ENCODE measurements at regions not wholly inside any gene's neighbourhood (a gene's known extent, or its start where the extent isn't known, plus 50 kb on each side); places are given as distances from the start of the nearest gene placed in this dataset.
A peak's percentile ranks its signal among the peaks of the same experiment; 100 is the strongest.

DNA sequence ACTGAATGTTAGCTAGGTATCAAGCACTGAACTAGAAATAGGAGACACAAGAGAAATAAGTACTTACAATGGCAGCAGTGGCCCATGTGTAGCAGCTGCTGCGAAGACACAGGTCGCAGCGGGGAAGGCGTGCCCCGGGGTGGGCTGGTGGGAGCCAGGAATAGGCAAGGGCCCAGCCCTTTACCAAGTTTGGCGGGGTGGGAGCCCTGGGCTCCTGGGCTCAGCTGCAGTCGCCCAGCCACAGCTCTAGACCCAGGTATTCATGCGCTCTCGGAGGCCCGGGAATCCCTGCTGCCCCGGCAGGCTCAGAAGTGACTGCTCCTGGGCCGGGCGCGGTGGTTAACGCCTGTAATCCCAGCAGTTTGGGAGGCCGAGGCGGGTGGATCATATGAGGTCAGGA, 1287.3 kb downstream of the CNTNAP5 start:
- intact Hi-C loops (cut with DNase I; ENCODE audit: low total_unique reads): no loop called here
- DNase-seq: peak; percentile 58
- H3K36me3 ChIP-seq: no peaks in the 10 kb centered on the region
- WGBS, 5 donors: 88 to 93% (median 91%) methylated on average over 9 to 17 of the region's 17 CpGs
- H3K27me3 ChIP-seq (replicated peaks in 1 of 7): no peaks in the 10 kb centered on the region
- no peaks in the 10 kb centered on the region for H3K4me1 ChIP-seq
- no peak overlapping the region for H3K27ac ChIP-seq
- peaks cover 0 to 16% (median 2%) of the 10 kb centered on the region in 8 donors for H3K9me3 ChIP-seq
- no peak overlapping the region for H3K4me3 ChIP-seq
- TF ChIP-seq POLR2AphosphoS5 (IDR thresholded peaks at IDR 0.05) (no peak), POLR2A (IDR thresholded peaks at IDR 0.05) (no peak)
- TF ChIP-seq, protein P1, sequence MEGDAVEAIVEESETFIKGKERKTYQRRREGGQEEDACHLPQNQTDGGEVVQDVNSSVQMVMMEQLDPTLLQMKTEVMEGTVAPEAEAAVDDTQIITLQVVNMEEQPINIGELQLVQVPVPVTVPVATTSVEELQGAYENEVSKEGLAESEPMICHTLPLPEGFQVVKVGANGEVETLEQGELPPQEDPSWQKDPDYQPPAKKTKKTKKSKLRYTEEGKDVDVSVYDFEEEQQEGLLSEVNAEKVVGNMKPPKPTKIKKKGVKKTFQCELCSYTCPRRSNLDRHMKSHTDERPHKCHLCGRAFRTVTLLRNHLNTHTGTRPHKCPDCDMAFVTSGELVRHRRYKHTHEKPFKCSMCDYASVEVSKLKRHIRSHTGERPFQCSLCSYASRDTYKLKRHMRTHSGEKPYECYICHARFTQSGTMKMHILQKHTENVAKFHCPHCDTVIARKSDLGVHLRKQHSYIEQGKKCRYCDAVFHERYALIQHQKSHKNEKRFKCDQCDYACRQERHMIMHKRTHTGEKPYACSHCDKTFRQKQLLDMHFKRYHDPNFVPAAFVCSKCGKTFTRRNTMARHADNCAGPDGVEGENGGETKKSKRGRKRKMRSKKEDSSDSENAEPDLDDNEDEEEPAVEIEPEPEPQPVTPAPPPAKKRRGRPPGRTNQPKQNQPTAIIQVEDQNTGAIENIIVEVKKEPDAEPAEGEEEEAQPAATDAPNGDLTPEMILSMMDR (IDR thresholded peaks at IDR 0.05 in 8 of 11, conservative IDR thresholded peaks at IDR 0.05 in 3 of 11): no peak

DNA sequence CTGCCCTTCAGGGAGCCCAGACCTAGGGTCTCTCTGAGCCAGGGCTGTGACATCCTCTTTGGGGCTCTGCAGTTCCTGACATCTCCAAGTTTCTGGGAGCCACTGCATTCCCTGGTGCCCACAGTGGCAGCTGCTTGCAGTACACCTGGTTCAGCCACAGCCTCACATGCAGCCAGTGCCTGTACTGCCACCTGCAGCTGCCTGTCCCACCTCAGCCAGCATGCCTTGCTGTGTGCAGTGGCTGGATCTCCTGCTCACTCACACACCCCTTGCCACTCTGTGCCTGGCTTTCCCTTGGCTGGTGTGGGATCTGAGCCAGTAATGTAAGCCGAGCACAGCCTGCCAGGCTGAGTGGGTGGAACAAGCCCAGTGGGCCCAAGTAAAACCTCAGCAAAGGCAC, 1288.7 kb downstream of the CNTNAP5 start:
- H3K4me3 ChIP-seq: no peak overlapping the region
- H3K27me3 ChIP-seq (replicated peaks in 1 of 7): no peaks in the 10 kb centered on the region
- no peaks in the 10 kb centered on the region for H3K36me3 ChIP-seq
- WGBS, 5 donors: 78 to 100% (median 84%) methylated on average over 1 of the region's 1 CpG
- peaks cover 0 to 19% (median 2%) of the 10 kb centered on the region in 8 donors for H3K9me3 ChIP-seq
- H3K4me1 ChIP-seq: no peaks in the 10 kb centered on the region
- TF ChIP-seq, protein P1 (IDR thresholded peaks at IDR 0.05 in 8 of 11, conservative IDR thresholded peaks at IDR 0.05 in 3 of 11): no peak
- intact Hi-C loops (cut with DNase I; ENCODE audit: low total_unique reads): no loop called here
- peak; percentile 51 for DNase-seq
- H3K27ac ChIP-seq: no peak overlapping the region

DNA sequence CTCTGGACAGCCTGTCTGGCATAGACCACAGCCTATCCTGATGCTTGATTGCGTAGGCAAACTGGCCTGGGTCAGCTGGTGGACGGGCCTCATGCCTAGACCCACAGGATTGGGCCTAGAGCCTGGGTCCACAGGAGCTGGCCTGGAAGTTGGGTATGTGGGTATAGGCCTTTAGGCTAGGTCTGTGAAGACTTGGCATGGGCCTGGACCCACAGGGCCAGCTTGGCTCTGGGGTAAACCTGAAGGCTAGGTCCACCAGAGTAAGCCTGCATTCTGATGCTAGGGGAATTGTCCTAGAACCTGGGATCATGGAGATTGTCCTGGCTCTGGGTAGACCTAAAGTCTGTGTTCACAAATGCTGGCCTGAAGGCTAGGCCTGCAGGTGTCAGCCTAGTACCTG, 1293.7 kb downstream of the CNTNAP5 start:
- no peaks in the 10 kb centered on the region for H3K27me3 ChIP-seq (replicated peaks in 1 of 7)
- TF ChIP-seq, protein P1 (IDR thresholded peaks at IDR 0.05 in 8 of 11, conservative IDR thresholded peaks at IDR 0.05 in 3 of 11): no peak
- TF ChIP-seq POLR2A (IDR thresholded peaks at IDR 0.05) (no peak), POLR2AphosphoS5 (IDR thresholded peaks at IDR 0.05) (no peak)
- H3K4me1 ChIP-seq: no peaks in the 10 kb centered on the region
- no peaks in the 10 kb centered on the region for H3K36me3 ChIP-seq
- intact Hi-C loops (cut with DNase I; ENCODE audit: low total_unique reads): no loop called here
- H3K4me3 ChIP-seq: no peak overlapping the region
- WGBS, 5 donors: 79 to 93% (median 90%) methylated on average over 2 of the region's 2 CpGs
- H3K9me3 ChIP-seq: peaks cover 0 to 10% (median 0%) of the 10 kb centered on the region in 8 donors
- peak; percentile 61 for DNase-seq
- no peak overlapping the region for H3K27ac ChIP-seq

DNA sequence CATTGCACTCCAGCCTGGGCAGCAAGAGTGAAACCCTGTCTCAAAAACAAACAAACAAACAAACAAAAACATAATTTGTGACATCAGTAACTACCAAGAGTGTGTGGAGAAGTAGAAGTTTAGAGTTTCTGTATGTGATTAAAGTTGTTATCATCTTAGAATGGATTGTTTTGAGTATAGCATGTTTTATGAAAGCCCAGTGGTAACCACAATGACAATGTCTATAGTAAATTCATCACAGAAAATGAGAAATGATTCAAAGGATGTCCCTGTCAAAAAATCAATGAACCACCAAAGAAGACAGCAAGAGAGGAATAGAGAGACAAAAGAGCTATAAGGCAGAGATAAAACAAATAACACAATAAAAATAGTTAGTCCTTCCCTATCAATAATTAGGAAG, 1299.2 kb downstream of the CNTNAP5 start:
- Histone ChIP-seq H3K27ac (no peak overlapping the region), H3K4me1 (no peaks in the 10 kb centered on the region), H3K36me3 (no peaks in the 10 kb centered on the region), H3K9me3 (peaks cover 0 to 2% (median 0%) of the 10 kb centered on the region in 8 donors), H3K27me3 (replicated peaks in 1 of 7) (no peaks in the 10 kb centered on the region), H3K4me3 (no peak overlapping the region)
- intact Hi-C loops (cut with DNase I; ENCODE audit: low total_unique reads): no loop called here
- no peak for DNase-seq
- TF ChIP-seq POLR2AphosphoS5 (IDR thresholded peaks at IDR 0.05): no peak

DNA sequence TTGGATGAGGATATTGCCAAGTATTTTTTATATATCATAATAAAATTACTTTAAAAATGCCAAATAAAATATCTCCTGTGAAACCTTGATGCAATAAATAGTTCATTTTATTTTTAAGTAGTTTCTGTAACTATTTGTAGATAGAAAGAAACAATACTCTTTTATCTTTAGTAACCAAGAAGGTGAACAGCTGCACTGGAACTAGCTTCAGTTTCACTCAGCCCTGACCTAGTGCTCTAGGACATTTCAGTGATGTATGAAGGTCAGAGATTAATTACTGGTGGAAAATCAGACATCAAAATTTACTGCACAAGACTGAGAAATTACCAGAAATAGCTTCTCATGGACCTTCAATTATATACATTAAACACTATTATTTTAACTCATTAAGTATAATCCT, 1305.0 kb downstream of the CNTNAP5 start:
- DNase-seq: no peak
- TF ChIP-seq, protein P1 (IDR thresholded peaks at IDR 0.05 in 8 of 11, conservative IDR thresholded peaks at IDR 0.05 in 3 of 11): no peak
- TF ChIP-seq POLR2A (IDR thresholded peaks at IDR 0.05) (no peak), POLR2AphosphoS5 (IDR thresholded peaks at IDR 0.05) (no peak)
- H3K4me1 ChIP-seq: no peaks in the 10 kb centered on the region
- no peak overlapping the region for H3K4me3 ChIP-seq
- intact Hi-C loops (cut with DNase I; ENCODE audit: low total_unique reads): no loop called here
- H3K27me3 ChIP-seq (replicated peaks in 1 of 7): no peaks in the 10 kb centered on the region
- H3K27ac ChIP-seq: no peak overlapping the region
- H3K9me3 ChIP-seq: peaks cover 0 to 11% (median 0%) of the 10 kb centered on the region in 8 donors
- no peaks in the 10 kb centered on the region for H3K36me3 ChIP-seq

All from spleen (tissue), 11 donors.